SK-N-MC (cell line): ENCODE measurements at regions not wholly inside any gene's neighbourhood (a gene's known extent, or its start where the extent isn't known, plus 50 kb on each side); places are given as distances from the start of the nearest gene placed in this dataset.

Source experiments
- DNase-seq: peaks from one replicate; pipeline ENCODE4 v3.0.0-alpha.2; 2011; ENCODE audit warnings: low read depth, low spot score
- H3K27ac ChIP-seq: fragments of 200-600 bp; sonication (generic); 2 replicates; pipeline ENCODE4 v1.5.1; 2016; ENCODE audit warnings: mixed run types
- H3K36me3 ChIP-seq: fragments of 200-600 bp; sonication (generic); 2 replicates; pipeline ENCODE4 v1.6.1; 2017; ENCODE audit warnings: antibody characterized with exemption, low read length, mixed read lengths; ENCODE audit not compliant: insufficient read depth
- H3K4me3 ChIP-seq: fragments of 200-600 bp; sonication (generic); 2 replicates; pipeline ENCODE4 v1.5.1; 2016
- H3K9ac ChIP-seq: fragments of 200-600 bp; sonication (generic); 2 replicates; pipeline ENCODE4 v1.8.0; 2017; ENCODE audit warnings: mixed run types, mixed read lengths; ENCODE audit not compliant: insufficient read length
- H3K9me3 ChIP-seq: fragments of 200-600 bp; sonication (generic); 2 replicates; pipeline ENCODE4 v1.6.1; 2017; ENCODE audit warnings: low read depth, mild to moderate bottlenecking, antibody characterized with exemption, low read length, moderate library complexity, mixed read lengths
- EZH2 ChIP-seq: fragments of 200-600 bp; sonication (generic); IDR thresholded peaks from one replicate; pipeline ENCODE4 v1.6.1; 2017; ENCODE audit warnings: antibody characterized with exemption
- FOXP2 ChIP-seq: optimal IDR thresholded peaks from 2 replicates; pipeline ENCODE3; 2011; ENCODE audit warnings: mild to moderate bottlenecking, moderate library complexity; ENCODE audit not compliant: insufficient read depth; ENCODE audit errors: extremely low read length, control extremely low read depth
- POLR2AphosphoS5 ChIP-seq: IDR thresholded peaks from 2 replicates; pipeline ENCODE4 v1.6.1; 2012; ENCODE audit warnings: mild to moderate bottlenecking, low read depth, low read length, borderline replicate concordance

- H3K27ac ChIP-seq = no peak overlapping the region
- H3K9ac ChIP-seq = no peak overlapping the region
These were observed 177.3 kb upstream of the C9orf72 start for GRCh38 chr9:27750566-27750965.

GRCh38 chr9:27752069-27752468 lies 178.8 kb upstream of the C9orf72 start:
- TF ChIP-seq POLR2AphosphoS5 = no peak
- no peak for TF ChIP-seq FOXP2
- TF ChIP-seq EZH2 = no peak
- no peak for DNase-seq

More at GRCh38 chr9:27750566-27750965, 177.3 kb upstream of the C9orf72 start:
- DNase-seq = no peak
- no peaks in the 10 kb centered on the region for H3K36me3 ChIP-seq
- no peak overlapping the region for H3K4me3 ChIP-seq
- no peak for TF ChIP-seq EZH2
- no peak for TF ChIP-seq FOXP2
- no peak for TF ChIP-seq POLR2AphosphoS5
- no peaks in the 10 kb centered on the region for H3K9me3 ChIP-seq

GRCh38 chr9:27755846-27756245 lies 182.6 kb upstream of the C9orf72 start:
- Histone ChIP-seq H3K36me3 (no peaks in the 10 kb centered on the region), H3K27ac (no peak overlapping the region), H3K9ac (no peak overlapping the region), H3K9me3 (no peaks in the 10 kb centered on the region), H3K4me3 (no peak overlapping the region)
- DNase-seq = no peak
- no peak for TF ChIP-seq FOXP2
- TF ChIP-seq POLR2AphosphoS5 = no peak
- TF ChIP-seq EZH2 = no peak

More at GRCh38 chr9:27752069-27752468, 178.8 kb upstream of the C9orf72 start:
- H3K36me3 ChIP-seq = no peaks in the 10 kb centered on the region
- H3K9me3 ChIP-seq = no peaks in the 10 kb centered on the region
- H3K9ac ChIP-seq = no peak overlapping the region
- no peak overlapping the region for H3K4me3 ChIP-seq
- H3K27ac ChIP-seq = no peak overlapping the region

GRCh38 chr9:27756418-27756817 lies 183.1 kb upstream of the C9orf72 start:
- DNase-seq = no peak
- Histone ChIP-seq H3K27ac (no peak overlapping the region), H3K9me3 (no peaks in the 10 kb centered on the region), H3K9ac (no peak overlapping the region), H3K36me3 (no peaks in the 10 kb centered on the region), H3K4me3 (no peak overlapping the region)
- no peak for TF ChIP-seq EZH2
- TF ChIP-seq POLR2AphosphoS5 = no peak
- no peak for TF ChIP-seq FOXP2

GRCh38 chr9:27763831-27764230 lies 190.6 kb upstream of the C9orf72 start:
- TF ChIP-seq FOXP2 (no peak), EZH2 (no peak), POLR2AphosphoS5 (no peak)
- Histone ChIP-seq H3K36me3 (no peaks in the 10 kb centered on the region), H3K9me3 (no peaks in the 10 kb centered on the region), H3K4me3 (no peak overlapping the region), H3K27ac (no peak overlapping the region), H3K9ac (no peak overlapping the region)
- DNase-seq = no peak

- no peak for DNase-seq
- no peak for TF ChIP-seq FOXP2
- TF ChIP-seq EZH2 = no peak
- no peak for TF ChIP-seq POLR2AphosphoS5
- peak overlapping the region; percentile 64 for H3K27ac ChIP-seq
- H3K9ac ChIP-seq = no peak overlapping the region
- 0 out of 2 replicates have a peak overlapping the region, but pooled peaks have one; percentile 0 for H3K4me3 ChIP-seq
- no peaks in the 10 kb centered on the region for H3K9me3 ChIP-seq
- no peaks in the 10 kb centered on the region for H3K36me3 ChIP-seq
These were observed 192.2 kb upstream of the C9orf72 start for GRCh38 chr9:27765266-27766072.

GRCh38 chr9:27766073-27766835 lies 193.0 kb upstream of the C9orf72 start:
- no peak for DNase-seq
- H3K9me3 ChIP-seq = no peaks in the 10 kb centered on the region

GRCh38 chr9:27768781-27769180 lies 195.5 kb upstream of the C9orf72 start:
- TF ChIP-seq POLR2AphosphoS5 = no peak
- TF ChIP-seq FOXP2 = no peak
- no peak for TF ChIP-seq EZH2
- Histone ChIP-seq H3K36me3 (no peaks in the 10 kb centered on the region), H3K9ac (no peak overlapping the region), H3K9me3 (no peaks in the 10 kb centered on the region), H3K27ac (no peak overlapping the region), H3K4me3 (no peak overlapping the region)
- no peak for DNase-seq

More at GRCh38 chr9:27766073-27766835, 193.0 kb upstream of the C9orf72 start:
- Histone ChIP-seq H3K9ac (no peak overlapping the region), H3K27ac (peak overlapping the region; percentile 64), H3K4me3 (0 out of 2 replicates have a peak overlapping the region, but pooled peaks have one; percentile 0), H3K36me3 (no peaks in the 10 kb centered on the region)
- no peak for TF ChIP-seq FOXP2
